CD4-positive, alpha-beta T cell (primary cell): ENCODE measurements at regions not wholly inside any gene's neighbourhood (a gene's known extent, or its start where the extent isn't known, plus 50 kb on each side); places are given as distances from the start of the nearest gene placed in this dataset.

Experiments
- ATAC-seq: fragments of 200-7000 bp; cut with Tn5 transposase; one replicate; pipeline ENCODE4 v1.10.0; 2022; ENCODE audit warnings: mild to moderate bottlenecking; ENCODE audit not compliant: poor library complexity
- CTCF ChIA-PET: fragments of 350-600 bp; sonication (Branson Sonifier 250); formaldehyde crosslinking; loops from one replicate; lab custom pipeline; 2021; ENCODE audit warnings: antibody characterized with exemption, inconsistent platforms; lab: Charles Lee
- POLR2A ChIA-PET: fragments of 350-600 bp; sonication (Branson Sonifier 250); formaldehyde crosslinking; loops from one replicate; lab custom pipeline; 2021; ENCODE audit warnings: antibody characterized with exemption, inconsistent platforms; lab: Charles Lee
- DNase-seq, 14 experiments: peaks; one replicate each; pipeline ENCODE4 v3.0.0-alpha.2; 2013 to 2020; ENCODE audit warnings: mixed read lengths in 2 of 14
- H3K27ac ChIP-seq, 2 donors: one replicate each; pipeline versions ENCODE4 v1.5.1 to v1.7.0; 2013; ENCODE audit warnings: low read length in 2 of 2, low read depth in 1 of 2, mild to moderate bottlenecking in 1 of 2
- H3K27me3 ChIP-seq, 2 experiments: 1 replicate in 1 of 2; 2 replicates in 1 of 2; pipeline versions ENCODE4 v1.6.1 to v1.7.0; 2013; ENCODE audit warnings: low read length in 2 of 2, control low read depth in 1 of 2, mild to moderate bottlenecking in 1 of 2, moderate library complexity in 1 of 2; ENCODE audit not compliant: insufficient read depth in 2 of 2, control insufficient read depth in 1 of 2
- H3K36me3 ChIP-seq: one replicate; pipeline ENCODE4 v1.6.1; 2013; ENCODE audit warnings: low read length, control low read depth; ENCODE audit not compliant: insufficient read depth
- H3K4me1 ChIP-seq: one replicate; pipeline ENCODE4 v1.6.1; 2013; ENCODE audit warnings: low read length, control low read depth; ENCODE audit not compliant: insufficient read depth
- H3K4me3 ChIP-seq: one replicate; pipeline ENCODE4 v1.5.1; 2013; ENCODE audit warnings: mild to moderate bottlenecking, low read length, moderate library complexity
- H3K9me3 ChIP-seq, 2 experiments: 1 replicate in 1 of 2; 2 replicates in 1 of 2; pipeline versions ENCODE4 v1.6.1 to v1.7.0; 2013; ENCODE audit warnings: low read length in 2 of 2, mild to moderate bottlenecking in 2 of 2, control low read depth in 1 of 2, moderate library complexity in 1 of 2; ENCODE audit not compliant: control insufficient read depth in 1 of 2, insufficient read depth in 1 of 2
- H3K27ac Mint-ChIP-seq: one replicate; pipeline ENCODE4 v1.8.0; 2020; ENCODE audit warnings: mixed read lengths
- H3K27me3 Mint-ChIP-seq: one replicate; pipeline ENCODE4 v1.8.0; 2021; ENCODE audit warnings: mixed read lengths
- H3K36me3 Mint-ChIP-seq: one replicate; pipeline ENCODE4 v1.8.0; 2021; ENCODE audit warnings: low read depth, mixed read lengths
- H3K4me1 Mint-ChIP-seq: one replicate; pipeline ENCODE4 v1.8.0; 2021; ENCODE audit warnings: low read depth, mixed read lengths
- H3K4me3 Mint-ChIP-seq: one replicate; pipeline ENCODE4 v1.8.0; 2020; ENCODE audit warnings: mild to moderate bottlenecking, mixed read lengths
- H3K9me3 Mint-ChIP-seq: one replicate; pipeline ENCODE4 v1.8.0; 2020; ENCODE audit warnings: mixed read lengths
- intact Hi-C, 2 experiments: fragments of 100-400 bp; cut with DNase I in 1 of 2; cut with micrococcal nuclease in 1 of 2; formaldehyde crosslinking; loops; one replicate each; pipeline versions ENCODE4 v1.15.1 to v1.9.0; 2023 to 2025; cut with DNase I, micrococcal nuclease
- TF ChIP-seq, protein P1 (sequence below): fragments of 200-600 bp; IDR thresholded peaks from one replicate; pipeline ENCODE4 v1.8.0; 2022; ENCODE audit warnings: antibody characterized with exemption, mild to moderate bottlenecking

DNA sequence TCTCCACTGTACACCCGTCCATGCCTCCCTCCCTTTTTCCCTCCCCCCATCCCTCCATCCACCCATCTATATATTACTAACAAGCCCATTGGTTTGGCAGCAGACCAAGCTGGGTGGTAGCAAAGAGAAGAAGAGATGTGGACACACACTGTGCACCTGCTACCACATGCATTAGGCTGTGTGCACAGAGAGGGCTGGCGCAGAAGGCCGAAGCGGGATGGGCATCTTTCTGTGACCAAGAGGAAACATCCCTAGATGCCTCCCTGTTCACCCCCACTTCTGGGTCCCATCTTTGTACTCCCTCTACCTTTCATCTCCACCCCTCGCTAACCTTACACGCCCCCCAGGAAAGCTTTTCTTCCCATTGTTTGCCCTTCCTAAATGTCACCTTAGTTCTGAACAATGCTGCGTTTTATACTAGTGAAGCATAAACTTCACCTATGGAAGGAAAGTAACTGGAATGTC, 64.9 kb upstream of the AFDN start:
- ATAC-seq = no peak
- TF ChIP-seq, protein P1, sequence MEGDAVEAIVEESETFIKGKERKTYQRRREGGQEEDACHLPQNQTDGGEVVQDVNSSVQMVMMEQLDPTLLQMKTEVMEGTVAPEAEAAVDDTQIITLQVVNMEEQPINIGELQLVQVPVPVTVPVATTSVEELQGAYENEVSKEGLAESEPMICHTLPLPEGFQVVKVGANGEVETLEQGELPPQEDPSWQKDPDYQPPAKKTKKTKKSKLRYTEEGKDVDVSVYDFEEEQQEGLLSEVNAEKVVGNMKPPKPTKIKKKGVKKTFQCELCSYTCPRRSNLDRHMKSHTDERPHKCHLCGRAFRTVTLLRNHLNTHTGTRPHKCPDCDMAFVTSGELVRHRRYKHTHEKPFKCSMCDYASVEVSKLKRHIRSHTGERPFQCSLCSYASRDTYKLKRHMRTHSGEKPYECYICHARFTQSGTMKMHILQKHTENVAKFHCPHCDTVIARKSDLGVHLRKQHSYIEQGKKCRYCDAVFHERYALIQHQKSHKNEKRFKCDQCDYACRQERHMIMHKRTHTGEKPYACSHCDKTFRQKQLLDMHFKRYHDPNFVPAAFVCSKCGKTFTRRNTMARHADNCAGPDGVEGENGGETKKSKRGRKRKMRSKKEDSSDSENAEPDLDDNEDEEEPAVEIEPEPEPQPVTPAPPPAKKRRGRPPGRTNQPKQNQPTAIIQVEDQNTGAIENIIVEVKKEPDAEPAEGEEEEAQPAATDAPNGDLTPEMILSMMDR = no peak
- no peak for DNase-seq

DNA sequence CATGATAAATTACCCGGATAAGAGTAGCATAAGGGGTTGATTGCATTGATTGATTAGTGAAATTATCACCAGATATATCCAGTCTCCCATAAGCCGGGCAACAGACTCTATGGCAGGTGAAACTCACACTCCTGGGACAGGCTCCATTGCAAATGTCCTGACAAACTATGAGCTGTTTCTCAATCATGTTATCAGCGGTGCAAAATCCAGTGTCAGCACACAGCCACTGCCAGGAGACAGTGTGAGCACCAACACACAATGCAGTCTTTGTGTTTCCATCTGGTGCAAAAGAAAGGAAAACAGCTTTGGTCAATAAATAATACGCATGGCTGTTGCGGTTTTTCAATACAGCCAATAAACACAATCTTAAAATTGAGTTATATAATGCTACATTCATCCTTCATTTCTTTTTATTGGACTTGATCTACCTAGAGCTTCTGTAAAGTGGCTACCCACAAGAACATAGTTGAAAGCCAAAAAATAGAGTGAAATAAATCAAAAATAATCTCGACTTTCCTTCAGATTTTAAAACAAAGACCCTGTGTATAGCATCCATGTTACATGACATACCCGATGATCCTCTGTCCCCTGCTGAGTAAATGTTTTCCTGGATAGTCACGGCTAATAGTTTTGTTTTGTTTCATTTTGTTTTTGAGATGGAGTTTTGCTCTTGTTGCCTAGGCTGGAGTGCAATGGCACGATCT, 64.3 kb upstream of the AFDN start:
- no peak overlapping the region for H3K4me3 Mint-ChIP-seq
- H3K9me3 Mint-ChIP-seq = no peaks in the 10 kb centered on the region
- DNase-seq (no peak), ATAC-seq (no peak)
- Histone ChIP-seq H3K4me1 (no peaks in the 10 kb centered on the region), H3K9me3 (peaks cover 0 to 4% of the 10 kb centered on the region in 2 experiments), H3K27ac (no peak overlapping the region), H3K36me3 (no peaks in the 10 kb centered on the region), H3K27me3 (peaks cover 0 to 4% of the 10 kb centered on the region in 2 experiments), H3K4me3 (no peak overlapping the region)
- intact Hi-C loops = no loop called here
- TF ChIP-seq, protein P1 = no peak
- H3K4me1 Mint-ChIP-seq = no peaks in the 10 kb centered on the region
- no peaks in the 10 kb centered on the region for H3K36me3 Mint-ChIP-seq
- H3K27me3 Mint-ChIP-seq = peaks cover 9% of the 10 kb centered on the region
- ChIA-PET CTCF (no interaction called here), POLR2A (no interaction called here)
- H3K27ac Mint-ChIP-seq = no peak overlapping the region

More for the DNA sequence above, 64.9 kb upstream of the AFDN start:
- no peak overlapping the region for H3K4me3 ChIP-seq
- H3K4me3 Mint-ChIP-seq = no peak overlapping the region
- no peak overlapping the region for H3K27ac ChIP-seq
- H3K36me3 ChIP-seq = no peaks in the 10 kb centered on the region
- H3K27me3 Mint-ChIP-seq = peaks cover 15% of the 10 kb centered on the region
- H3K4me1 ChIP-seq = no peaks in the 10 kb centered on the region
- H3K9me3 Mint-ChIP-seq = no peaks in the 10 kb centered on the region
- ChIA-PET POLR2A (no interaction called here), CTCF (no interaction called here)
- no peaks in the 10 kb centered on the region for H3K4me1 Mint-ChIP-seq
- H3K27me3 ChIP-seq = peaks cover 0 to 4% of the 10 kb centered on the region in 2 experiments
- peaks cover 0 to 4% of the 10 kb centered on the region in 2 experiments for H3K9me3 ChIP-seq
- H3K27ac Mint-ChIP-seq = no peak overlapping the region
- intact Hi-C loops = no loop called here
- H3K36me3 Mint-ChIP-seq = no peaks in the 10 kb centered on the region

DNA sequence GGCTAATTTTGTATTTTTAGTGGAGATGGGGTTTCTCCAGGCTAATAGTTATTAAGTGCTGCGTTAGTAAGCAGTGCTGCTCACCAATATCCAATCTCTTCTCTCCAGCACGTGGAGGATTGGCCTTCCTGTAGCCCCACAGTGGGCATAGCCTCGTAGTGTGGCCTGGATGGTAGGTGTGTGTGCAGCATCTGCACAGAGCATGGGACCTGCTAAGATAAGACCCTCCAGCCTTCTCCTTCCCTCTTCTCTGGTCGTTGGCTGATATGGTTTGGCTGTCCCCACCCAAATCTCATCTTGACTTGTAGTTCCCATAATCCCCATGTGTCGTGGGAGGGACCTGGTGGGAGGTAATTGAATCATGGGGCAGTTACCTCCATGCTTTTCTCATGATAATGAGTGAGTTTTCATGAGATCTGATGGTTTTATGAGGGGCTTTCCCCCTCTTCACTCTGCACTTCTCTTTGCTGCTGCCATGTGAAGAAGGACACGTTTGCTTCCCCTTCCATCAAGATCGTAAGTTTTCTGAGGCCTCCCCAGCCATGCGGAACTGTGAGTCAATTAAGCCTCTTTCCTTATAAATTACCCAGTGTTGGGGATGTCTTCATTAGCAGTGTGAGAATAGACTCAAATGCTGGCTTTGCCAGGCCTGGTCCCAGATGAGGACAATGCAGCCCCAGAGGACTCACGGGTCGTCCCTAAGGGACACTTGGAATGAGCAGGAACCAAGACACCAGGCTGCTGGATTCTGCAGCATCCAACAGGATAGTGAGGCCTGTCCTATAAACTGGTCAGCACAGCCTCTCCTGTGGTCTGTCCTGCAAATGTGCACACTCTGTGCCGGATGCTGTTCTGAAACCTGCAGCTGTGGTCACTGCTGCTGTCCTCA, 63.4 kb upstream of the AFDN start:
- TF ChIP-seq, protein P1 = no peak
- ATAC-seq (no peak), DNase-seq (no peak)
- no peaks in the 10 kb centered on the region for H3K4me1 ChIP-seq
- H3K27me3 Mint-ChIP-seq = peaks cover 11% of the 10 kb centered on the region
- ChIA-PET POLR2A (no interaction called here), CTCF (no interaction called here)
- H3K4me3 ChIP-seq = no peak overlapping the region
- no peak overlapping the region for H3K4me3 Mint-ChIP-seq
- intact Hi-C loops = no loop called here
- no peak overlapping the region for H3K27ac ChIP-seq
- no peaks in the 10 kb centered on the region for H3K36me3 ChIP-seq
- H3K27me3 ChIP-seq = no peaks in the 10 kb centered on the region
- no peaks in the 10 kb centered on the region for H3K4me1 Mint-ChIP-seq
- peaks cover 0 to 4% of the 10 kb centered on the region in 2 experiments for H3K9me3 ChIP-seq
- no peaks in the 10 kb centered on the region for H3K36me3 Mint-ChIP-seq
- no peak overlapping the region for H3K27ac Mint-ChIP-seq
- H3K9me3 Mint-ChIP-seq = no peaks in the 10 kb centered on the region
